ENCODE measurements at regions not wholly inside any gene's neighbourhood (a gene's known extent, or its start where the extent isn't known, plus 50 kb on each side); places are given as distances from the start of the nearest gene placed in this dataset.

- no peak for ATAC-seq (replicated peaks)
- H3K36me3 Mint-ChIP-seq (ENCODE audit: low read depth), result no peaks in the 10 kb centered on the region
- H3K4me1 Mint-ChIP-seq, result no peaks in the 10 kb centered on the region
- H3K27ac Mint-ChIP-seq, result no peak overlapping the region
- H3K4me3 Mint-ChIP-seq, result no peak overlapping the region
- no peaks in the 10 kb centered on the region for H3K27me3 Mint-ChIP-seq
- H3K9me3 Mint-ChIP-seq, result peaks cover 7% of the 10 kb centered on the region
Measured at GRCh38 chr6:19324376-19324775, 512.8 kb upstream of the ID4 start.

DNA sequence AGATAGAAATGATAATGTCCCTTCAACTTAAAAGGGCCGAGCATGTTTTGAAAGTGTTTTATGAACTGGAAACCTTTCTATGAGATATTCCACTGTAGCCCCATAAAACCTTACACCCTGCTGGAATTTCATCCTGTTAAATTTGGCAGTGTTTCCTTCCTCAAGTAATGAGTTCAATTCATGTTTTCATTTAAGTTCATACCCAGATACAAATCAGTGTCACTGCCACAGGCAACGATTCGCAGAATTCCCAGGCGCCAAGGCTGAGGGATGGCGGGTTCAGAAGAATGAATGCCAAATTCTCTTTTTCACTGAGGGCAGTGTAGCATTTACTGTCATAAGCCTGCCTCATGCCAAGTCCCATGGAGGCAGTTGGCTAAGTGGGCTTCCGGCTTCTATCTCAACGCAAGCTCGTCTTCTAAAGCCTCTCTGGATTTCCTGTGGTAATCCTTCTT is 511.8 kb upstream of the ID4 start:
- peaks cover 7% of the 10 kb centered on the region for H3K9me3 Mint-ChIP-seq
- no peak overlapping the region for H3K27ac Mint-ChIP-seq
- H3K4me3 Mint-ChIP-seq, result no peak overlapping the region
- no peak for ATAC-seq (replicated peaks)
- no peaks in the 10 kb centered on the region for H3K27me3 Mint-ChIP-seq
- H3K36me3 Mint-ChIP-seq (ENCODE audit: low read depth), result no peaks in the 10 kb centered on the region
- H3K4me1 Mint-ChIP-seq, result no peaks in the 10 kb centered on the region

DNA sequence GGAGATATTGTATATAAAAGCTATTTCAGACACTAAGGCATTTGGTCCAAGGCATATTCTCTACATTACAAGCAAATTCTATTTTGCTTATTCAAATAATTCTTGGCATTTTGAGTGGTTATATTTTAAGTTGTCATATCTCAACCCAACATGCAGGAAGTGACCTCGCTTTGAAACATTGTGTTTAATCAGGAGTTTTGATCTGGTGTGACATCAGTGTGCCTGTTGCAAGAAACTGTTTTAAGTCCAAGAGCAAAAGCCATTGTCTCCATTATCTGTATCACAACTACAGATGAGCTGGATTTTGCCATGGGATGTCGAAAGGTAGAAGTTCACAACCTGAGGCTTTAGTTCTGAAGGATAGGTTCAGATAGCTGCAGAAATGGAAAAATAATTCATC is 509.9 kb upstream of the ID4 start:
- no peaks in the 10 kb centered on the region for H3K36me3 Mint-ChIP-seq (ENCODE audit: low read depth)
- no peaks in the 10 kb centered on the region for H3K4me1 Mint-ChIP-seq
- ATAC-seq (replicated peaks), result no peak
- no peak overlapping the region for H3K4me3 Mint-ChIP-seq
- peaks cover 7% of the 10 kb centered on the region for H3K9me3 Mint-ChIP-seq
- H3K27ac Mint-ChIP-seq, result no peak overlapping the region
- no peaks in the 10 kb centered on the region for H3K27me3 Mint-ChIP-seq

DNA sequence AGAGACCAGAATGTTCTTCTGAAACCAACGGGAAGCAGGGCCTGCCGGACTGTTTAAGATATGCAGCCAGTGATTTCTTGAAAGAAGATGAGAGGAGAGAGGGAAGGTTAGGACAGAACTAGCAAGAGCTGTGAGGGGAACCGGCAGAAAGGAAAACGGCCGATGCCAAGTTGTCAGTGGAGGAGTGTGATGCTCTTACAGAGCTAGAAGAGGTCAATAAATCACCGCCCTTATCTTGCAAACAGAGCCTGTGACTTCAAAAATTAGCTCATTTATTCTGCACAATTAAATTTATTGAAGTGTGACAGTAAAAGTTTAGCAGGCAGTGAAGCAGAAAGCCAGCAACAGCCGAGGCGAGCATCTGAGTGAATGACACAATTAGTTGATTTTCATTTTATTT is 509.5 kb upstream of the ID4 start:
- no peak overlapping the region for H3K4me3 Mint-ChIP-seq
- peaks cover 7% of the 10 kb centered on the region for H3K9me3 Mint-ChIP-seq
- H3K4me1 Mint-ChIP-seq, result no peaks in the 10 kb centered on the region
- H3K27ac Mint-ChIP-seq, result no peak overlapping the region
- H3K36me3 Mint-ChIP-seq (ENCODE audit: low read depth), result no peaks in the 10 kb centered on the region
- no peak for ATAC-seq (replicated peaks)
- no peaks in the 10 kb centered on the region for H3K27me3 Mint-ChIP-seq

GRCh38 chr6:19329078-19329477 is 508.1 kb upstream of the ID4 start:
- no peak overlapping the region for H3K4me3 Mint-ChIP-seq
- H3K36me3 Mint-ChIP-seq (ENCODE audit: low read depth), result no peaks in the 10 kb centered on the region
- no peaks in the 10 kb centered on the region for H3K4me1 Mint-ChIP-seq
- no peaks in the 10 kb centered on the region for H3K27me3 Mint-ChIP-seq
- no peak overlapping the region for H3K27ac Mint-ChIP-seq
- H3K9me3 Mint-ChIP-seq, result peaks cover 7% of the 10 kb centered on the region
- ATAC-seq (replicated peaks), result no peak

GRCh38 chr6:19331089-19331488 is 506.1 kb upstream of the ID4 start:
- H3K27ac Mint-ChIP-seq, result no peak overlapping the region
- no peaks in the 10 kb centered on the region for H3K27me3 Mint-ChIP-seq
- no peaks in the 10 kb centered on the region for H3K4me1 Mint-ChIP-seq
- ATAC-seq (replicated peaks), result no peak
- no peaks in the 10 kb centered on the region for H3K36me3 Mint-ChIP-seq (ENCODE audit: low read depth)
- no peak overlapping the region for H3K4me3 Mint-ChIP-seq
- H3K9me3 Mint-ChIP-seq, result peaks cover 2% of the 10 kb centered on the region

DNA sequence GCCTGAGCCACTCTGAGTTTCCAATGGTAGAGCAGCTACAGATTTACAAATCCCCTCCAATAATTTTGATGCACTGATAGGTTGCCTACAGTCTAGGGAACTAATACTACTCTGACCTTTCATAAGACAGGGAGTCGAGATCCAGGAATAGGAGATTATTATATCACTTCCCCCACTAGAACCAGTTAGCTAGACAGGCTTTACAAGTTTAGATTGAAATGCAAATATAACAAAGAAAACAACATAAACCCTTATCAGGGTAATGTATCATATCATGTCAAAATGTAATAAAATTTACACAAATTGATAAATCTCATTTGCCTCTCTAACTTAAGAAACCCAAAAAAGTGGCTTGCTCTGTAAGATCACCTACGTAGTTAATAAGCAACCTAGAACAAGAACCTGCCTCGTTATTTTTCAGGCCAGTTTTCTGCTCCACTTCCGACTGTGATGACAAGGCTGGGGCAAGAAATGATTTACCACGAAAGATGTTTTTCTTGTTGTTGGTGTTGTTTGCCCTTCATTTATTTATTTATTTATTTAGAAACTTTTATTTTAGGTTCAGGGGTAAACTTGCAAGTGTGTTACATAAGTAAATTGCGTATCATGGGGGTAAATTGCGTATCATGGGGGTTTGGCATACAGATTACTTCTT is 504.2 kb upstream of the ID4 start:
- H3K4me1 Mint-ChIP-seq, result no peaks in the 10 kb centered on the region
- no peak overlapping the region for H3K27ac Mint-ChIP-seq
- H3K9me3 Mint-ChIP-seq, result peaks cover 5% of the 10 kb centered on the region
- H3K4me3 Mint-ChIP-seq, result no peak overlapping the region
- no peaks in the 10 kb centered on the region for H3K27me3 Mint-ChIP-seq
- no peak for ATAC-seq (replicated peaks)
- no peaks in the 10 kb centered on the region for H3K36me3 Mint-ChIP-seq (ENCODE audit: low read depth)

DNA sequence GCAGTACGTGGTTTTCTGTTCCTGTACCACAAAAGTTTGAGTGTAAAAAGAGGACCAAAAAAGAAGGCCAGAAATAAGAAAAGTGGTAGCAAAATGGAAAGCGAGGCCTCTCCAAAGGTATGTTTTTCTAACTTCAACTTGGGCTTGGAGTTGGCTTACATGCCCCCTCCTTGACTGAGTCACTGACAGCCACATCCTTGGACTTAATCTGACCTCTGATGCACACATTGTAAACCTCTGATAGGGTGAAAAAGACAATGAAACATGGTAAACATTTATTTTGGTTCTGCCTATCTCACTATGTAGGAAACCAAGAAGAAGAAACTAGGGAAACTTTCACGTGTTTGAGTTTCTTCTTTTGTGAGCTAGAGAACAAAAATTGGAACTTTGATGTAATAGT is 503.2 kb upstream of the ID4 start:
- no peak overlapping the region for H3K4me3 Mint-ChIP-seq
- no peaks in the 10 kb centered on the region for H3K27me3 Mint-ChIP-seq
- no peaks in the 10 kb centered on the region for H3K36me3 Mint-ChIP-seq (ENCODE audit: low read depth)
- ATAC-seq (replicated peaks), result no peak
- H3K4me1 Mint-ChIP-seq, result no peaks in the 10 kb centered on the region
- H3K9me3 Mint-ChIP-seq, result peaks cover 5% of the 10 kb centered on the region
- no peak overlapping the region for H3K27ac Mint-ChIP-seq

- ATAC-seq (replicated peaks), result no peak
- Mint-ChIP-seq H3K4me1 (no peaks in the 10 kb centered on the region), H3K27me3 (no peaks in the 10 kb centered on the region), H3K9me3 (peaks cover 5% of the 10 kb centered on the region), H3K27ac (no peak overlapping the region), H3K36me3 (ENCODE audit: low read depth) (no peaks in the 10 kb centered on the region), H3K4me3 (no peak overlapping the region)
Measured at GRCh38 chr6:19336579-19336978, 500.6 kb upstream of the ID4 start.

GRCh38 chr6:19337101-19337500 is 500.1 kb upstream of the ID4 start:
- Mint-ChIP-seq H3K36me3 (ENCODE audit: low read depth) (no peaks in the 10 kb centered on the region), H3K9me3 (peaks cover 5% of the 10 kb centered on the region), H3K27ac (no peak overlapping the region), H3K4me1 (no peaks in the 10 kb centered on the region), H3K4me3 (no peak overlapping the region), H3K27me3 (no peaks in the 10 kb centered on the region)
- ATAC-seq (replicated peaks), result no peak

GRCh38 chr6:19342616-19343015 is 494.6 kb upstream of the ID4 start:
- Mint-ChIP-seq H3K9me3 (peaks cover 6% of the 10 kb centered on the region), H3K36me3 (ENCODE audit: low read depth) (no peaks in the 10 kb centered on the region), H3K4me1 (no peaks in the 10 kb centered on the region), H3K27ac (no peak overlapping the region), H3K4me3 (no peak overlapping the region), H3K27me3 (no peaks in the 10 kb centered on the region)
- no peak for ATAC-seq (replicated peaks)

GRCh38 chr6:19349429-19349828 is 487.7 kb upstream of the ID4 start:
- no peak overlapping the region for H3K4me3 Mint-ChIP-seq
- no peaks in the 10 kb centered on the region for H3K9me3 Mint-ChIP-seq
- H3K27me3 Mint-ChIP-seq, result no peaks in the 10 kb centered on the region
- H3K36me3 Mint-ChIP-seq (ENCODE audit: low read depth), result no peaks in the 10 kb centered on the region
- H3K4me1 Mint-ChIP-seq, result no peaks in the 10 kb centered on the region
- H3K27ac Mint-ChIP-seq, result no peak overlapping the region
- ATAC-seq (replicated peaks), result no peak

DNA sequence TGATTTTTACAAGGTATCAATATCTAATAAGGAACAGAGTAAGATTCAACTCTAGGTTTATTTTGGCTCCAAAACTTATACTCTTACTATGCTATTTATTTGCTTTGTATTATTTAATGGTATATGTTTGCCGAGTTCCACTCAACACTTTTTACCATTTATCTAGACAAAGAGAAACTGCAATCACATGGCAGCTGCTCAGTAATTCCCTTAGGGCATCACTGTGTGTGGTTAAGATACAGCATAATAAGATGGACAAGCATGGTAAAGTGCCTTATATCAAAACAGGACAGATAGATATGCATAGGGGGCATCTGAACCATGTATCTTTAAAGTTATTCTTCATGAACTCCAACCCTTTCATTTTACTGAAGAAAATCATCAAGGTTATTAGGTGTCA is 483.0 kb upstream of the ID4 start:
- no peak for ATAC-seq (replicated peaks)
- H3K4me3 Mint-ChIP-seq, result no peak overlapping the region
- H3K27me3 Mint-ChIP-seq, result no peaks in the 10 kb centered on the region
- no peak overlapping the region for H3K27ac Mint-ChIP-seq
- H3K9me3 Mint-ChIP-seq, result no peaks in the 10 kb centered on the region
- no peaks in the 10 kb centered on the region for H3K4me1 Mint-ChIP-seq
- H3K36me3 Mint-ChIP-seq (ENCODE audit: low read depth), result no peaks in the 10 kb centered on the region

DNA sequence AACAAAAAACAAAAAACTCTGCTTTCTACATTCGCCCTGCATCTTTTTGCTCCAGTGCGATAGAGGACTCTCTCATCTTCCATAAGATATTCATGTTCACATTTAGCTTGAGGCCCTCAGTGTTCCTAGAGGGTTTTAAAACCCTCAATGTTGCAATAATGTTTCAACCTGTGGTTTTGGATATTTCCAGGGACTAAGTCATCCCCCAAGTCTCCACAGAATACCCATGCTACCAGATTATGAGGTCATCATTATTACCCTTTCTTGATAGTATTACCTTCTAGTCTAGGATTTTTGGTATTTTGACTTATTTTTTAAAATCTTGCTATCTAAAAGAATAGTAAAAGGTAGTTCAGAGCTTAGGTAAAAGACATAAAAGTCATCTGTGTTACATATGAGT is 480.5 kb upstream of the ID4 start:
- no peaks in the 10 kb centered on the region for H3K4me1 Mint-ChIP-seq

GRCh38 chr6:19362396-19362795 is 474.8 kb upstream of the ID4 start:
- Mint-ChIP-seq H3K9me3 (peaks cover 5% of the 10 kb centered on the region), H3K36me3 (ENCODE audit: low read depth) (no peaks in the 10 kb centered on the region), H3K4me3 (no peak overlapping the region), H3K4me1 (no peaks in the 10 kb centered on the region), H3K27ac (no peak overlapping the region), H3K27me3 (no peaks in the 10 kb centered on the region)
- ATAC-seq (replicated peaks), result no peak

More for the DNA sequence above, 480.5 kb upstream of the ID4 start:
- Mint-ChIP-seq H3K27ac (no peak overlapping the region), H3K36me3 (ENCODE audit: low read depth) (no peaks in the 10 kb centered on the region), H3K9me3 (no peaks in the 10 kb centered on the region), H3K27me3 (no peaks in the 10 kb centered on the region), H3K4me3 (no peak overlapping the region)
- no peak for ATAC-seq (replicated peaks)

DNA sequence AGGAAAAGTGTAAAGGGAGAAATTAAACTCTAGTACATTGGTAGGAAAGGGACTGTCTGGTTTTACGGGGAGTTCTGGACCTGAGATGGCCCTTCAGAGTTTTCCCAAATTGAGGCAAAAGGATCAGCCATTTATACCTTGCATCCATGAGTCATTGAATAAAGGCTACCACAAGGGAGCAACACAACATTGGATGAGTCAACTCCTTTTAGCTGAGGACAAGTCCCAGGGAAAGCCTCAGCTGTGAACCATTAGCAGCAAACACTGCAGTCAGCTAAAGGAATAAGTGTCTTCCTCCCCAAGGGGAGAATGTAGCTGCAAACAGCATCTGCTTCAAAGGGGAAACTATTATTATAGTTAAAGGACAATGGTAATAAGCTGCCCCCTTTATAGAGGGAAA is 468.7 kb upstream of the ID4 start:
- no peaks in the 10 kb centered on the region for H3K27me3 Mint-ChIP-seq
- H3K4me3 Mint-ChIP-seq, result no peak overlapping the region
- H3K4me1 Mint-ChIP-seq, result no peaks in the 10 kb centered on the region
- H3K27ac Mint-ChIP-seq, result no peak overlapping the region
- peaks cover 11% of the 10 kb centered on the region for H3K9me3 Mint-ChIP-seq
- no peaks in the 10 kb centered on the region for H3K36me3 Mint-ChIP-seq (ENCODE audit: low read depth)
- ATAC-seq (replicated peaks), result no peak
